ENCODE measurements at regions not wholly inside any gene's neighbourhood (a gene's known extent, or its start where the extent isn't known, plus 50 kb on each side); places are given as distances from the start of the nearest gene placed in this dataset.

GRCh38 chr7:157073949-157074624 is 63.6 kb upstream of the MNX1 start:
- Histone ChIP-seq H3K4me3 (ENCODE audit: control extremely low read depth in 1 of 5, extremely low read depth in 1 of 5, insufficient read depth in 1 of 5, low read depth in 2 of 5, low read length in 4 of 5) (no peak overlapping the region), H3K9me3 (ENCODE audit: control extremely low read depth in 1 of 3, control insufficient read depth in 2 of 3, insufficient read depth in 1 of 3, low read length in 2 of 3) (peaks cover 0 to 10% (median 0%) of the 10 kb centered on the region in 3 donors), H3K4me1 (ENCODE audit: control insufficient read depth in 2 of 2, insufficient read depth in 2 of 2, low read length in 2 of 2) (no peaks in the 10 kb centered on the region), H3K27me3 (replicated peaks in 1 of 4; ENCODE audit: control extremely low read depth in 1 of 4, control insufficient read depth in 3 of 4, insufficient read depth in 4 of 4, low read length in 3 of 4) (peaks cover 0 to 26% (median 6%) of the 10 kb centered on the region in 4 experiments), H3K4me2 (replicated peaks; ENCODE audit: low read depth, low read length, poor library complexity, severe bottlenecking) (no peak overlapping the region), H3K9ac (ENCODE audit: low read length) (no peak overlapping the region), H2AFZ (ENCODE audit: insufficient read depth, low read depth, low read length, poor library complexity, severe bottlenecking) (no peak overlapping the region), H3K27ac (ENCODE audit: low read length in 2 of 2) (no peak overlapping the region), H3K36me3 (replicated peaks in 1 of 2; ENCODE audit: control extremely low read depth in 1 of 2, control insufficient read depth in 1 of 2, extremely low read depth in 1 of 2, insufficient read depth in 2 of 2, low read length in 1 of 2) (no peaks in the 10 kb centered on the region), H4K20me1 (ENCODE audit: control insufficient read depth, insufficient read depth, low read length, poor library complexity, severe bottlenecking) (no peaks in the 10 kb centered on the region), H3K79me2 (ENCODE audit: control insufficient read depth, insufficient read depth, low read length) (no peaks in the 10 kb centered on the region)
- Mint-ChIP-seq H3K27ac (no peak overlapping the region), H3K27me3 (peaks cover 46% of the 10 kb centered on the region), H3K4me3 (no peak overlapping the region), H3K9me3 (ENCODE audit: insufficient read depth) (peaks cover 2% of the 10 kb centered on the region), H3K4me1 (no peaks in the 10 kb centered on the region)
- 92% methylated on average over 4 of the region's 7 CpGs for WGBS (ENCODE audit: insufficient coverage)
- TF ChIP-seq CTCF (IDR thresholded peaks at IDR 0.05) (no peak), EZH2 (IDR thresholded peaks at IDR 0.05; ENCODE audit: borderline replicate concordance, insufficient read depth, low read depth, low read length, poor library complexity, severe bottlenecking) (no peak)
- POLR2A ChIA-PET: no interaction called here
- no peak for ATAC-seq (ENCODE audit: low read depth)
- intact Hi-C loops (cut with micrococcal nuclease): no loop called here
- DNase-seq: no peak
- CTCF ChIA-PET: no interaction called here

GRCh38 chr7:157076466-157076865 is 62.3 kb upstream of the UBE3C start:
- no peaks in the 10 kb centered on the region for H3K4me1 Mint-ChIP-seq
- Histone ChIP-seq H2AFZ (ENCODE audit: insufficient read depth, low read depth, low read length, poor library complexity, severe bottlenecking) (no peak overlapping the region), H3K79me2 (ENCODE audit: control insufficient read depth, insufficient read depth, low read length) (no peaks in the 10 kb centered on the region), H3K4me2 (replicated peaks; ENCODE audit: low read depth, low read length, poor library complexity, severe bottlenecking) (no peak overlapping the region), H3K36me3 (replicated peaks in 1 of 2; ENCODE audit: control extremely low read depth in 1 of 2, control insufficient read depth in 1 of 2, extremely low read depth in 1 of 2, insufficient read depth in 2 of 2, low read length in 1 of 2) (no peaks in the 10 kb centered on the region), H3K9ac (ENCODE audit: low read length) (no peak overlapping the region), H3K4me3 (ENCODE audit: control extremely low read depth in 1 of 5, extremely low read depth in 1 of 5, insufficient read depth in 1 of 5, low read depth in 2 of 5, low read length in 4 of 5) (no peak overlapping the region), H3K27ac (ENCODE audit: low read length in 2 of 2) (no peak overlapping the region), H4K20me1 (ENCODE audit: control insufficient read depth, insufficient read depth, low read length, poor library complexity, severe bottlenecking) (no peaks in the 10 kb centered on the region), H3K9me3 (ENCODE audit: control extremely low read depth in 1 of 3, control insufficient read depth in 2 of 3, insufficient read depth in 1 of 3, low read length in 2 of 3) (peaks cover 0 to 15% (median 0%) of the 10 kb centered on the region in 3 donors), H3K27me3 (replicated peaks in 1 of 4; ENCODE audit: control extremely low read depth in 1 of 4, control insufficient read depth in 3 of 4, insufficient read depth in 4 of 4, low read length in 3 of 4) (peaks cover 0 to 31% (median 9%) of the 10 kb centered on the region in 4 experiments), H3K4me1 (ENCODE audit: control insufficient read depth in 2 of 2, insufficient read depth in 2 of 2, low read length in 2 of 2) (no peaks in the 10 kb centered on the region)
- no peak overlapping the region for H3K4me3 Mint-ChIP-seq
- peaks cover 2% of the 10 kb centered on the region for H3K9me3 Mint-ChIP-seq (ENCODE audit: insufficient read depth)
- no peak overlapping the region for H3K27ac Mint-ChIP-seq
- POLR2A ChIA-PET: no interaction called here
- 90% methylated on average over 6 of the region's 6 CpGs for WGBS (ENCODE audit: insufficient coverage)
- DNase-seq (no peak), ATAC-seq (ENCODE audit: low read depth) (no peak)
- TF ChIP-seq CTCF (IDR thresholded peaks at IDR 0.05): no peak
- no peak for TF ChIP-seq EZH2 (IDR thresholded peaks at IDR 0.05; ENCODE audit: borderline replicate concordance, insufficient read depth, low read depth, low read length, poor library complexity, severe bottlenecking)
- peaks cover 54% of the 10 kb centered on the region for H3K27me3 Mint-ChIP-seq
- CTCF ChIA-PET: no interaction called here
- intact Hi-C loops (cut with micrococcal nuclease): no loop called here

Data from B cell (primary cell).